Activated naive CD4-positive, alpha-beta T cell treated with anti-CD3 and anti-CD28 coated beads, Interleukin-2, amount 50 U/mL, for 72 hours (primary cell): ENCODE measurements at regions not wholly inside any gene's neighbourhood (a gene's known extent, or its start where the extent isn't known, plus 50 kb on each side); places are given as distances from the start of the nearest gene placed in this dataset.

ENCODE experiments used
- ATAC-seq, 2 donors: fragments of 150-1000 bp; cut with Tn5 transposase; 2 replicates each; pipeline ENCODE4 v1.10.0; 2021; ENCODE audit warnings: mild to moderate bottlenecking in 2 of 2, moderate library complexity in 2 of 2
- DNase-seq, 2 donors: peaks; one replicate each; pipeline ENCODE4 v3.0.0; 2021 to 2022; ENCODE audit warnings: low spot score in 2 of 2
- H3K27ac Mint-ChIP-seq, 2 donors: one replicate each; pipeline ENCODE4 v1.8.0; 2022; ENCODE audit warnings: mild to moderate bottlenecking in 2 of 2, mixed read lengths in 2 of 2
- H3K36me3 Mint-ChIP-seq, 2 donors: one replicate each; pipeline ENCODE4 v1.8.0; 2022; ENCODE audit warnings: mixed read lengths in 2 of 2
- H3K9me3 Mint-ChIP-seq, 2 donors: one replicate each; pipeline ENCODE4 v1.8.0; 2022; ENCODE audit warnings: mixed read lengths in 2 of 2

DNA sequence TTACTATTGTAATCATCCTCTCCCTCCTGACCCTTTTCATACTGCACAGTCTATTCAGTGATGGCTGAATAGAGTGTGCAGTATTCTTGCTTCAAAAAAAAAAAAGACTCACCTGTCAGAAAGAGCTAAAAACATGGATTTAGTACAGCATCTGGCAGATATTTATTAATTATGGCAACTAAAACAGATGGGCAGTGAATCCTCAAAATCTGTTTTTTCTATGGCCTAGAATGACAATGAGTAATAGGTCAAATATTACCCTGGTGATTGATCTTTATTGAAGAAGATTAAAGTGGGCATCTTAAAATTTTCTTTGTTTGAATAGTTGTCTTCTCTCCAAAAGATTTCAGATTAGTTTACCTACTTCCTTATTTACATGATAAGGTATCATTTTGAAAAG lies 543.6 kb downstream of the FOXG1 start:
- no peaks in the 10 kb centered on the region for H3K36me3 Mint-ChIP-seq
- H3K9me3 Mint-ChIP-seq: peaks cover 13 to 14% of the 10 kb centered on the region in 2 donors
- ATAC-seq (no peak), DNase-seq (no peak)
- H3K27ac Mint-ChIP-seq: no peak overlapping the region

- Mint-ChIP-seq H3K27ac (no peak overlapping the region), H3K36me3 (no peaks in the 10 kb centered on the region), H3K9me3 (peaks cover 13 to 14% of the 10 kb centered on the region in 2 donors)
- DNase-seq: no peak
- ATAC-seq: no peak
These were observed 544.2 kb downstream of the FOXG1 start for GRCh38 chr14:29310757-29311156.

GRCh38 chr14:29311983-29312382 lies 545.4 kb downstream of the FOXG1 start:
- DNase-seq: no peak

GRCh38 chr14:29316936-29317335 lies 550.3 kb downstream of the FOXG1 start:
- peaks cover 12 to 21% of the 10 kb centered on the region in 2 donors for H3K9me3 Mint-ChIP-seq
- DNase-seq (no peak), ATAC-seq (no peak)
- H3K36me3 Mint-ChIP-seq: no peaks in the 10 kb centered on the region
- no peak overlapping the region for H3K27ac Mint-ChIP-seq

More at GRCh38 chr14:29311983-29312382, 545.4 kb downstream of the FOXG1 start:
- no peak for ATAC-seq
- Mint-ChIP-seq H3K9me3 (peaks cover 15 to 19% of the 10 kb centered on the region in 2 donors), H3K27ac (no peak overlapping the region), H3K36me3 (no peaks in the 10 kb centered on the region)

- Mint-ChIP-seq H3K27ac (no peak overlapping the region), H3K9me3 (peaks cover 12 to 22% of the 10 kb centered on the region in 2 donors), H3K36me3 (no peaks in the 10 kb centered on the region)
- no peak for DNase-seq
- ATAC-seq: no peak
These were observed 550.8 kb downstream of the FOXG1 start for GRCh38 chr14:29317423-29317822.

DNA sequence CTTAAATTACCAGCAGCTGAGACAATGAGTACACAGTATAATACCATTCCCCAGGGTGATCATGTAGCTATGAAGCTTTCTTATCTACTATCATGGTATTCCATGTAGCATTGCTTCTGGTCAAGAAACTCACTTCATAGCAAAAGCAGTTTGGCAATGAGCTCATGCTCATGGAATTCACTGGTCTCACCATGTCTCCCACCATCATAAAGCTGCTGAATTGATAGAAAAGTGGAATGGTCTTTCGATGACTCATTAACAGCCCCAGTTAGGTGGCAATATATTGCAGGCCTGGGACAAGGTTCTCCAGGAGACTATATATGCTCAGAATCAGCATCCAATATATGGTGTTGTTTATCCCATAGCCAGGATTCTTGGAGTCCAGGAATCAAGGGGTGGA lies 553.7 kb downstream of the FOXG1 start:
- Mint-ChIP-seq H3K9me3 (peaks cover 12 to 16% of the 10 kb centered on the region in 2 donors), H3K36me3 (no peaks in the 10 kb centered on the region), H3K27ac (no peak overlapping the region)
- ATAC-seq (no peak), DNase-seq (no peak)

- Mint-ChIP-seq H3K9me3 (peaks cover 15 to 19% of the 10 kb centered on the region in 2 donors), H3K27ac (no peak overlapping the region), H3K36me3 (no peaks in the 10 kb centered on the region)
- no peak for ATAC-seq
- no peak for DNase-seq
These were observed 555.1 kb downstream of the FOXG1 start for GRCh38 chr14:29321646-29322045.

DNA sequence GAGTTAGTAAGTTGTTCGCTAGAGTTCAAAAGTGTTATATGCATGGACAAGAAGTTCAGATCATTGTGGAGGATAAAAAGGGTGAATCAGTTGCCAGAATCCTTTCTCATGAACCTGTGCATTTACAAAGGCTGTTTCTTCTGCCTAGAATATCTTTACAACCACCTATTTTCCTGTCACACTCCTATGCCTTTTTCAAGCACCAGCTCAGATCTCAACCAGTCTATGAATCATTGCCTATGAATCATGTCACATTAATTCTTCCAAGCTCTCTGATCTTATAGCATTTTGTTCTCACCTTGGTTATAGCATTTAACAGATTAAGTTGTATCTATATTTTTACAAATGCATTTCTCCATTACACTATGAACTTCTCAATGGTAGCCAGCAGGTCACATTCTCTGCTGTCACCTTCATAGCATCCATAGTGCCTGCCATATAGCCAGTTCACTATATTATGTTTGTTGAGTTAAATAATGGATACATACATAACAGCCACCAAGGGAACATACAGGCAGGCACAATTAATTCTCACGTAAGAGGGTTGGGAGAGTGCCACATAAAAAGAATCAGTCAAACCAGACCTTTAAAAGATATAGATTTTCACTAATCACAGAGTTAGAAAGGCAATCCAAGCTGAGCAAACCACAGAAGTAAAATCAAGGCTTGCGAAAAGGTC lies 573.0 kb downstream of the FOXG1 start:
- no peaks in the 10 kb centered on the region for H3K36me3 Mint-ChIP-seq
- ATAC-seq: no peak
- no peak overlapping the region for H3K27ac Mint-ChIP-seq

DNA sequence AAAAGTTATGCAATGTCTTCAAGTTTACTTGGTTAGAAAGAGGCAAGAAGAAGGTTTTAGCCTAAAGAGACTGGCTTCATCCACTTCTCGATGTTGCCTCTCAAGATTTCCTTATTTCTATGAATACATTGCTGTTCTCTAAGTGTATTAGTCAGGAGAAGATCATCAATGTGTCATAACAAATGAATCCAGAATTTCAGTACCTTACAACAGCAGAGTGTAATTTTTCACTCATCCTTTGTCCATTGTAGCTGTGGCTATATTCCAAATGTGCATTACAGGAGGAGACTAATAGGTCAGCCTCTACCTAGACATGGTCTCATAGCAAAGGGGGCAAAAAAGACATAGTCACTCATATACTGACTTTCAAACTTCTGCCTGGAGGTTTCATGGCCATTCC lies 579.1 kb downstream of the PRKD1 start:
- DNase-seq: no peak
- H3K36me3 Mint-ChIP-seq: no peaks in the 10 kb centered on the region

More for the DNA sequence above, 573.0 kb downstream of the FOXG1 start:
- H3K9me3 Mint-ChIP-seq: peaks cover 9 to 19% of the 10 kb centered on the region in 2 donors
- DNase-seq: no peak

GRCh38 chr14:29350496-29350895 lies 577.2 kb downstream of the PRKD1 start:
- DNase-seq (no peak), ATAC-seq (no peak)
- peaks cover 5 to 6% of the 10 kb centered on the region in 2 donors for H3K9me3 Mint-ChIP-seq
- no peaks in the 10 kb centered on the region for H3K36me3 Mint-ChIP-seq
- no peak overlapping the region for H3K27ac Mint-ChIP-seq

More for the DNA sequence above, 579.1 kb downstream of the PRKD1 start:
- ATAC-seq: no peak
- H3K9me3 Mint-ChIP-seq: peaks cover 6 to 7% of the 10 kb centered on the region in 2 donors
- H3K27ac Mint-ChIP-seq: no peak overlapping the region

- H3K27ac Mint-ChIP-seq: no peak overlapping the region
- H3K36me3 Mint-ChIP-seq: no peaks in the 10 kb centered on the region
- ATAC-seq (no peak), DNase-seq (no peak)
- peaks cover 2 to 9% of the 10 kb centered on the region in 2 donors for H3K9me3 Mint-ChIP-seq
These were observed 575.5 kb downstream of the PRKD1 start for GRCh38 chr14:29351996-29352705.

GRCh38 chr14:29352706-29353080 lies 575.0 kb downstream of the PRKD1 start:
- H3K9me3 Mint-ChIP-seq: peaks cover 7 to 14% of the 10 kb centered on the region in 2 donors
- no peak overlapping the region for H3K27ac Mint-ChIP-seq
- DNase-seq (no peak), ATAC-seq (no peak)
- no peaks in the 10 kb centered on the region for H3K36me3 Mint-ChIP-seq

- Mint-ChIP-seq H3K9me3 (peaks cover 8 to 14% of the 10 kb centered on the region in 2 donors), H3K27ac (no peak overlapping the region), H3K36me3 (no peaks in the 10 kb centered on the region)
- ATAC-seq (no peak), DNase-seq (no peak)
These were observed 574.1 kb downstream of the PRKD1 start for GRCh38 chr14:29353513-29353912.

- no peak for DNase-seq
- Mint-ChIP-seq H3K36me3 (no peaks in the 10 kb centered on the region), H3K9me3 (peaks cover 8 to 9% of the 10 kb centered on the region in 2 donors), H3K27ac (no peak overlapping the region)
- no peak for ATAC-seq
These were observed 573.2 kb downstream of the PRKD1 start for GRCh38 chr14:29354486-29354885.

DNA sequence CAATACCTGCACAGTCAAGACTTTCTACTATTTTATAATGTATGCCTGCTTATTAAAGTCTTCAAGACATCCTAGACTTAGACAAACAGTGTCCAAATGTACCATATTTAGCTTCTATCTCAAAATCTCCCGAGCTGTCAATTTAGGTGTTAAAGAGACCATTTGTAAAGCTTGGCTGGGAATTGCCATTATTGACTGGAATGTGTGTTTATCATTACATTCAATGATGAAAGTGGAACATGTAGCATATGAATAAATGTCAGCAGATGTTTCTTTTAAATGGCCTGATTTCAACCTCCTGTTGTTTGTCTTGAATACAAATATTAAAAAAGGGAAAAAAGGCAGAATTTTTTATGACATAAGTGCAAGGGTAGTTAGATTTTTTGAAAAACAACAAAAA lies 572.3 kb downstream of the PRKD1 start:
- Mint-ChIP-seq H3K36me3 (no peaks in the 10 kb centered on the region), H3K27ac (no peak overlapping the region), H3K9me3 (peaks cover 8 to 9% of the 10 kb centered on the region in 2 donors)
- no peak for ATAC-seq
- no peak for DNase-seq

DNA sequence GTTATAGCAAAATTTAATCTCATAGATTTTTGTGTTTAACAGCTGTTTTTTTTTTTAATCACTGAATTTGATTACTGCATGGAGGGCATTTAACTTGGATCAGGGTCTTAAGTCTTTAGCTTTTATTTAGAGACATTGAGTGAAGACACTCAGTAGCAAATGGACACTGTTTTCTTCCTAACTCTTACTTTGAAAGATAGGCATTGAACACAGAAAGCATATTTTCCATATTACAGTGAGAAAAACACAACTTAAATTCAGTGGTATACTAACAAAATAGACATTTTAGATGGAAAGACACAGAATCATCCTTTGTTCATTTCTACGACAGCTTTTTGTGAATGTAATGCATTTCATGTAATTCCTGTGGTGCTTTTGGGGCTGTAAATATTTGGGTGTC lies 571.8 kb downstream of the PRKD1 start:
- H3K36me3 Mint-ChIP-seq: no peaks in the 10 kb centered on the region
- H3K9me3 Mint-ChIP-seq: peaks cover 8 to 9% of the 10 kb centered on the region in 2 donors
- ATAC-seq (no peak), DNase-seq (no peak)
- H3K27ac Mint-ChIP-seq: no peak overlapping the region

- ATAC-seq (no peak), DNase-seq (no peak)
- Mint-ChIP-seq H3K9me3 (peaks cover 14 to 19% of the 10 kb centered on the region in 2 donors), H3K27ac (no peak overlapping the region), H3K36me3 (no peaks in the 10 kb centered on the region)
These were observed 567.0 kb downstream of the PRKD1 start for GRCh38 chr14:29360656-29361055.

- DNase-seq: no peak
- H3K27ac Mint-ChIP-seq: no peak overlapping the region
- H3K36me3 Mint-ChIP-seq: no peaks in the 10 kb centered on the region
- peaks cover 11 to 14% of the 10 kb centered on the region in 2 donors for H3K9me3 Mint-ChIP-seq
- ATAC-seq: no peak
These were observed 557.6 kb downstream of the PRKD1 start for GRCh38 chr14:29370024-29370423.
